OCI-M1 (cell line): ENCODE measurements at regions not wholly inside any gene's neighbourhood (a gene's known extent, or its start where the extent isn't known, plus 50 kb on each side); places are given as distances from the start of the nearest gene placed in this dataset.

Source experiments
- DNase-seq: peaks from one replicate; lab custom pipeline; 2025; lab: John Stamatoyannopoulos, UW

DNA sequence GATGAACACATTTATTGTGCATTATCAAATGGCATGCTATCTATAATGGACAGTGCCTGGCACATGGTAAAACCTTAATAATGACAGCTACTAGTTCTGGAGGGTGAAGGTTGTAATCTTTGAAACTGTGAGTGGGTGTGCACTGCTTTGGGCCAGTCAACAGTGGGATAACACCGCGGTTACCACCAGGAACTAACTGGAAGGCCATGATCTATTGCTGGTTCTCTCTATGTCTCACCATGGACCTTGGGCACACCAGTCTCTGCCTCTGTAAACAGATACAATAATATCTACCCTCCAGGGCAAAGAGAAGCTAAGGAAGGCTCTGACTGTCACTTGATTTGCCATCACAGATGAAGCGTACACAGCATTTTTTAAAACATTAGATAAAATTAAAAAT, 198.6 kb upstream of the ESRRG start:
- no peak for DNase-seq

DNA sequence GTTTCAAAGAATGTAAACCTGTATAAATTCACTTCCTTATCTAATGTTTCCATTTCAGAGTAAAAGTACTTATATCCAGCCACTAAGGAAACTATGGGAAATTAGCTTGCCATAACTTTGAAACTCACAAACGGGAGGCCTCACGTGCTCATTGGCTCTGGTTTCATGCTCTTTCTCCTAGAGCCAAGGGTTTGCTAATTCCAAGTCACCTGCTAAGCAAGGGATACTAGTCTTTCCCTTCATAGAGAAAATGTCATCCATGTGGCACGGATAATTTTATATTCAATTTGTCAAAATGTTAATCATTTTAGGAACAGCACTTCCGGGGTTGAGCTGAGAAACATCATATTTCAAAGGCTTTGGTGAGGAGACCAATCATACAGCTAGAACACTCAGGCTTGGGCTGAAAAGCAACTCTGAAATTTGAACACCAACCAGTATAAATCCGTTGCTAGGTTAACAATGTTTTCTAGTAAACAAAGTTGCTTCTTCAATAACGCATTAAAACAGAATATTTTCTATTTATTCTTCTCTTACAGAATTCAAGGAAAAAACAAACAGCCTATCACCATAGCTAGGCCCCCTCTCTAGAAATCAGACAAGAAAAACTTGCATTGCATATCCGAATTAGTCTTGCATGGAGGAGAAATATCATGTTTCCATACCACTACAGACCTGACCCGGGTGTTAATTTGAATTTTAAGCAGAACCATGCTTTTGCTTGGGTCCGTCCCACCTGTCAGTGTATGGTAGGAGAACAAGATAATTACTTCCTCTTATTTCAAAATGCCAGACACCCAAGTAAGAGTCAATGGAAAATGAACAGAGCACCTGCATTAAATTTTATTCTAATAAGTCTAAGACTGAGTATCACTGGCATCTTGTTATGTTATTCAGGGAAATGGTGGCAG, 196.1 kb upstream of the ESRRG start:
- no peak for DNase-seq

DNA sequence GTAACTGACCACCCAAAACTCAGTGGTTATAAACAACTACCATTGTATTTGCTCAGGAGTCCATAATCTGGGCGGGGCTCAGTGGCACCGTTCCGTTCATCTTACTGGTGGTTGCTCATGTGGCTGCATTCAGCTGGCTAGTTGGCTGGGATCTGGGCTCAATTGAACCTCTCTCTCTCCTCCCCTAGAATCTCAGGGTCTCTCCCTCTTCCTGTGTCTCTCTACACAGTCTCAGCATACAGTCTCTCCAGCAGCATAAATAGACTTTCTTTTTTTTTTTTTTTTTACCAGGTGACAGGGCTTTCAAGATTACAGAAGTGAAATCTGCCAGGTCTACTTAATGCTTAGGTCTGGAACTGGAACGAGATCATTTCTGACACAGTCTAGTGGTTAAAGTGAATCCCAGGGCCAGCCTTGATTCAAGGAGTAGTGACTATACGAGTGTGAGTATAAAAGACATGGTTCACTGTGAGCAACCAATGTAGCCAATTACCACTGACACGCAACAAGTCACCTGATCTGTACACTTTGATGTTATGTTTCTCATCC, 193.7 kb upstream of the ESRRG start:
- DNase-seq: no peak

DNA sequence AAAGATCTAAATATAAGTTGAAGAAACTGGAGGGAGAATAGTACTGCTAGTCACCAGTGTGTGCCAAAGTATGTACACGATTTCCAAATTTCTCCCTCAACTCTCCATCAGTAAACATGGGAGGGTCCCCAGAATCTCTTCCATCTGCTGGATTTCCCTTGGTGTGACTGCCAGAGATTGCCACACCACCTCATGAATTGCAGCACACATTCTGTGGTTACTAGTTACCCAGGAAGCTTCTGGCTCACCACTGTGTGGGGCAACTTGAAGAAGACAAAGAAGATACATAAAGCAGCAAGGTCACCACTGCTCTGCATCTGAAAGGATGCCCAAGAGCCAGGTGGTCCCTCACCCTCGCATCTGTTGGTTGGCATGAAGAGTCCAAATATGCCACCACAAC, 191.7 kb upstream of the ESRRG start:
- no peak for DNase-seq

DNA sequence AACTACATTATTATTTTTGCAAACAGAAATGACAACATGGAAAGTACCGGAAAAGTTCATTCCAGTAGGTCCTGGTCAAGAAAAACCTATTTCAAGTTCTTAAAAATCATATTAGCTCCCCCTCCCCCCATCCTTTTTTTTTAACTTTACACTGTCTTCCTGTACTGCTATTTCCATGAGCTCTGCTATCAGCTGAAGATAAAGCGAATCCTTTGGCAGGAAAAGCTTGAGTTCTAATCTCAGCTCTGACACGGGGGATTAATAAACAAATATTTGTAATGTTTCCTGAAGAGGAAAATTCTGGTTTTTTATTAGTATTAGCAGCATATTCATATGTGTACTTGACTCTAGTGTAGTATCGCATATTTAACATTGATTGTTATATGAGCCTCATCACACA, 190.7 kb upstream of the ESRRG start:
- DNase-seq: no peak

DNA sequence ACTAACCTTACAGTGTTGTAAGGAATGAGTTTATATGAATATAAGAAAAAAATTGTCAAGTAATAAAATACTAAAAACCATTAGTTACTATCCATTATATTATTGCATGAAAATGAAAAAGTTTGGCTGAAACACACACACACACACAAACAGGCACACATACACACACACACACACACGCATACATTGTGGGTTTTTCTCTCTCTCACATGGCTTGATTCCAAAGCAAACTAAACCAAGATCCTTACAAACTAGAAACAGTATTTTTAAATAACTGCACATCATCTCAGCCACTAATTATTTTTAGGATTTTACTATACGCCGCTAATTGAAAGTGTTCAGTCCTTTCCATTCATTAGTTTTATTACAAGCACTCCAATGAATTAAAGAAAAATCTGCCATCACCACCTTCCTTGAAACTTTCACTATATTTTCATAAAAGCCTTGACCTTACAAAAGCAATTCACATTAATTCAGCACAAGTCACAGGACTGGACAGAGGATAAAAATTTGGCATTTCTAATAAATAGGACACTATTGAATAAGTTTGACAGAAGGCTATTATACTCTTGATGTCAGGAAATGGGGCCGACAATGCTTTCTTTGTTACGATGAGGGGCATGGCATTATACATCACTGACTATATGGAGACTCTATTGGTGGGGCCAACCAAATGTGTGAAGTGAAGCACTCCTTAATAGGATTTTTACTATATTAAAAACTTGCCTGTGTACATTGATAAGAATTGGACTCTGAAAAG, 187.0 kb upstream of the ESRRG start:
- DNase-seq: no peak

DNA sequence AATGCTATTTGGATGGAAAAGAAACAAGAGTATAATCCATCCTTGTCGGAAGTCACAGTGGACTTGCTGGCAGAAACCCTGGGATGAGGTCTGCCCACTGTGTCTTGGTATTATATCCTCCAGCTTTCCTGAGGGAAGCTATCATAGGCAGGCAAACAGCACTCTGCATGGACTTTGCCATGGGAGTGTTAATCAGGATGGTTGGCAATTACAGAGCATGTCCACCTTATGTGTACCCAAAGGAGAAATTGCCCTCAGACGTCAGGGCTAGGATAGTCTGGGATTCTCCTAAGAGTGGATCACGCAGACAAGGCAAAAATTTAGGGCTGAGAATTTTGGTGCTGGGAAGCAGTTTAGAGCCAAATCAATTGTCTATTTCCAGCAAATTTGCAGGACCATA, 184.9 kb upstream of the ESRRG start:
- no peak for DNase-seq

DNA sequence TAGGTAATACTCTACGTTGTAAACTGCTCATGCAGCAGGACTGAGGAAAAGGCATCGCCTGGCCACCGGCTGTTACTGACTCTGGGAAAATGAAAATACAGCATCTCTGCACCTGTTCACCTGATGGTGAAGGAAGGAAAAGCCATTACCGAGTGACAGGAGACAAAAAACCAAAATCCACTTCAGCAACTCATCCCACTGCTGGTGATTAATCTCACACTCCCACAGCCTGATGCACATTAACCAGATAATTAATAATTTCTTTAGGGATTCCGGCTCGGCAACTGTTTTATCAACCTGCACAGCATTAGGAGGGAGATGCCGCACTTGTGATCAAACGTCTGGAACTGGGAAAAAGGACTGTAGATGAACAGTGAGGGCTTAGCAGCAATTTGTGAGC, 183.9 kb upstream of the ESRRG start:
- DNase-seq: no peak

DNA sequence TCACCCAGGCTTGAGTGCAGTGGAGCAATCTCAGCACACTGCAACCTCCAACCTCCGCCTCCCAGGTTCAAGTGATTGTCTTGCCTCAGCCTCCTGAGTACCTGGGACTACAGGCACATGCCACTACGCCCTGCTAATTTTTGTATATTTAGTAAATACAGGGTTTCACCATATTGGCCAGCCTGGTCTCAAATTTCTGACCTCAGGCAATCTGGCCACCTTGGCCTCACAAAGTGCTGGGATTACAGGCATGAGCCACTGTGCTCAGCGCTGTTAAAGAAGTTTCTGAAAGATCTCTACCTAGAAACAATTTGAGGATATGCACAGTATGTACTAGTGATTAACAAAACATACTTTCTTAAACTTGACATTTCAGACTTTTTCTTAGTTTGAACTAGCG, 182.6 kb upstream of the ESRRG start:
- no peak for DNase-seq

DNA sequence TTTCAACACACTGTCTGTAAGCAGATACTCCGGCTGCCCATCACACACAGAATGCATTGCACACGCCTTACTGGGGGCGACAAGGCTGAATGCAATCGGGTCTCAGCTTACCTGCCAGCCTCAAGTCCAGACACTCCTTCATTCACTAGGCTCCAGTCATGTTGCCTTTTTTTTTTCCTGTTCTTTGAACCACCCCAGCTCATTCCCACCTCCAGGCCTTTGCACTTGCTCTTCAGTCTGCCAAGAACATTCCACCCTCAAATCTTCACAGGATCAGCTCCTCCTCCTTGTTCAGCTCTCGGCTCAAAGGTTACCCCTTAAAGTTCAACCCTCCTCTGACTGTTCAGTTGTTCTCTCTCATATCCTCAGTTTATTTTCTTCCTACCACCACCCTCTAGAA, 181.9 kb upstream of the ESRRG start:
- DNase-seq: no peak

DNA sequence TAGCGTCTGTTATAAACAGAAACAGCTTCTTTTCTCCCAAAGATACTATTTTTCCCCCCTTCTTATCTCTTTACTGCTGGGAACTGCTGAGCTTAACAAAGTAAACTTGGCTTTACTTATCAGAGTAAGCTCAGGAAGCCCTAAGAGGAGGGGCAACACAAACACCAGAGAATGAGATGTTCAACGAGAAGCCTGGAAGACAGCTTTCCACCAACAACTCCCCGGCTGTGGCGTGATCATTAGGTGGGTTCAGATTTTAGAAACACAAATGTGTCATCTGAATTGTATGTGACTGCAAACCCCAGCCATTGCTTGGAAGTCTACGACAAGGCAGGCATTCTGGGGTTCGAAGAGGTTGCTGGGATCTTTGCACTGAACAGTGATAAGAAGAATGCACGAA, 181.2 kb upstream of the ESRRG start:
- peak; percentile 43 for DNase-seq

DNA sequence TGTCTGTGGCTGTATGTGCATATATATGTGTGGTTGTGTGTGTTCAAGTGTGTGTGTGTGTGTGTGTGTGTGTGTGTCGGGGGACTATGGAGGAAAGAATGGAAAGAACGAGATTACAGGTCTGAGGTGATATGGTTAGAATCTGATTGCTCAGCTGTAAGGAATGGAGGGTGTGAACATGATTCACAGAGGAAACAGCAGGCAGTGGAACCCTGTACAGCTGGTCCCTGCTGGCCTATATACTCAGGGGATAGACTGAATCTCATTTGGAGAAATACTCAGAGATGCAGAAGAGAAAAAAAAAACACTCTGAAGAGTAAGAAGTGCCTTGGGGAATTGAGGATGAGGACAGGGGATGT, 180.1 kb upstream of the ESRRG start:
- DNase-seq: no peak

DNA sequence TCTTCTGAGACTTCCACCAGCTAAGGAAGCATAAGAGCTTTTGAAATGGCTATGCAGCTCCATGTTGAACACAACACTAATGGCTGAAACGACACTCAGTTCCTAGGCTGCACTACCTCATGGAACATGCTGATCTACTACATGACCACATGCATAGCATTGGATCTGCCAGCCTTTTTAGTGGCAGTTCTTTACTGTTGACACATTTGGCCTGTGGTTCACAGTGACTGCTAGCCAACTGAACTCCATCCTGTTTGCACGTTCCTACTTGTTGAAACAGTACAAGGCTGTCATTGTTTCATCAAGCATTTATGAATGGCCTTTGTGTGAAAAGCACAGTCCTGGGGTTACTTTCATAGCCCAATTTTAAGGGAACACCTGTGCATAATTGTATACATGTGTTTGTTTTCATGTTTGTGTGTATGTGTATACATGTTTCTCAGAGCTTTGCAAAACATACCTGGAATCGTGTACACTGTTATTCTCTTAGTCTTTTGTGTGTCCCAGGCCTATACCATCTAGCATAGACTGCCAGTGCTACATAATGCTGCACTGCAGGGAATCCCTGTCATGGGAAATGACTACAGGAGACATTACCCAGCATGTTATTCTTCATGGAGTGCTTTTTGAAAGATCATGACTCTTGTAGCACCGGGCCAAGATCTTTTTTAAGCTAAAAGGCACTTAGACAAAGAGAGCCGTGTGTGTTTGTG, 179.6 kb upstream of the ESRRG start:
- no peak for DNase-seq

DNA sequence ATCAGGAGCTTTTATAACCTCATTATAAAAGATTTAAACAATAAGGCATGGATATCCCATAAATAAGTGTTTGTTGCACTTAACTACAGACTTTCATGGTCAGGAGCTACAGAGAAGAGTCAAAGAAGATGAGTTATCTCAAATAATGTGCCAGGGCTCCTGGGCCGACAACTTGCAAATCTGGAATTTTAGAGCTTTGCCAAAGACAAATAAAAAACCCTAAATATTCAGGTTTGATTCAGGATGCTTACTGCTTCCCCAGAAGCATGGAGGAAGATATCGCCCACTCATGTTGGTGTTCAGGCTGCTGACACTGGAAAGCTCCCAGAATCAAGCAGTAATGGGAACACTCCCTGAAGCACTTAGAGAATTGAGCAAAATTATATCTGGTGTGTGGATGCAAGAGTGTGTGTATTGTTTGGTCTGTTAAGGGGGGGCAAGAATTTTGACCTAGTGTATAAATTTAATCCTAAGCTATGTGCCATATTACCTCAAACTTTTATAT, 176.9 kb upstream of the ESRRG start:
- no peak for DNase-seq

DNA sequence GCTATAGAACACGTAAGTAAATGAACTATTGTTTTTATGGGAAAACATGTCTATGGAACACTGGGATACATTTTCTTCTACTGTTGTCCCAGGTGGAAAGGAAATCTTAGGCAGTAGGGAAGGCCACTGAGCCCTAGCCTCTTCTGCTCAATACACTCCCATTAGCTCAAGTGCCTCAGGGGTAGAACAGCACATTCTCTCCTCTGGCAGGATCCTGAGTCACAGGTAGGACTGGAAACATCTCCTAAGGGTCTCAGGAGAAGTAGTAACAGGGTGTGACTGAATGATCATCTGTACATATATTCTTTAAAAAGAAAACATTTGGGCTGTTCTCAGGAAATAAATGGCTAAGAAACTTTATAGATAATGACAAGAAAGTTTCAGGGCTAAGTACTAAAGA, 175.6 kb upstream of the ESRRG start:
- DNase-seq: no peak

DNA sequence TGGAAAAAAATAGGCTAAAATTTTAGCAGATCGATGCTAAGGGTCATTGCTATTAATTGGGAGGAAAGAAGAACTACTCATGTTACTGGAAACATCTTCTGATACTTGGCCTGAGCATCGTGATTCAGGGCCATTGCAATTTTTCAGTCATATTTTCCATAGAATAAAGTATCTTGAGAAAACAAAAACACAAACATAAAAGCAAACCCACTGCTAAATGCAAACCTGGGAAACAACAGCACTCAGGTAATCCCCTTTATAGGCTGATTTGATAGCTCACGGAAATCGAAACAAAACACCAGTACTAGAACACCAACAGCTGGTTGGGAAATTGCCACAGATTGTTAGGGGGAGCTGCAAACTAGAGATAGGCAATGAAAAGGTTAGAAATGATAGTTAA, 172.9 kb upstream of the ESRRG start:
- DNase-seq: no peak

DNA sequence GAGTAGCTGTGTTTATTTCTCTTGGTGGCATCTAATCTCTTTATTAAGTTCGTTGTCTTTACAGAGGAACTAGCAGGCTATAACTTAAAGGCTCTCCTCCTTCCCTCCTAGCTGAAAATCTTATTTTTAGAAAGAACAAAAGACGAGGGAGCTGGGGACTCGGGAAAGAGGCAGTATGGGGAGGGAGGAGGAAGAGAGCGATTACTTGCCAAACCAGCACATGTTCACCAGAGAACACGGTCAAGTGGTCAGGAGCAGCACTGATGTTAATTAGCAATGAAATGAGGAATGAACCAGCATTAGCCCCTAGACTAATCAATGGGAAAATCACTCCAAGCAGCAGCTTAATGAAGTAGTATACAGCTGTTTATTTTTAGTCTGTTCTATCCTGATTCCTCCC, 171.3 kb upstream of the ESRRG start:
- no peak for DNase-seq

DNA sequence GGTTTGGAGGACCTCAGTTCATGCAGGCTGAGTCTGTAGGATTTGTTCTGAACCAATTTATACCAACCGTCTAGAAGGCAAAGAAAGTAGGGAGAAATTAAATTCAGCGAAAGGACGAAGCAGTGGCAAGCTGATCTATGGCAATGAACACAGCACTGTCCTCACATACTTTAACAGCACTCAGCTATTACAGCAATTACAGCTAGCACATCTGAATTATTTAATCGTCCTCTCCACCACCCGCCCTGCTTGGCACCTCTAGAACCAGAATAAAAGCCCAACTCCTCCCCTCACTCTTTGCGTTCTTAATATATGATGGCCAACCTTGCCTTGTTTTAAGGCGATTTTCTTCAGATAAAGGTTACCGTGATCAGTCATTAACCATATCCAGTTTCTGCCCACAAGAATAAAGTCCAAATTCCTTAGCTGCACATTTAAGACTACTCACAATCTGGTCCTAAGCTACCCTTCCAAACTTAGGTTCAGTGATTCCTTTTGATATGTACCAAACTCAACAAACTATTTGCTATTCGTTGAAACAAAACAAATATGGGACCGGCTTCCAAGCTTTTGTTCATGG, 169.4 kb upstream of the ESRRG start:
- no peak for DNase-seq

DNA sequence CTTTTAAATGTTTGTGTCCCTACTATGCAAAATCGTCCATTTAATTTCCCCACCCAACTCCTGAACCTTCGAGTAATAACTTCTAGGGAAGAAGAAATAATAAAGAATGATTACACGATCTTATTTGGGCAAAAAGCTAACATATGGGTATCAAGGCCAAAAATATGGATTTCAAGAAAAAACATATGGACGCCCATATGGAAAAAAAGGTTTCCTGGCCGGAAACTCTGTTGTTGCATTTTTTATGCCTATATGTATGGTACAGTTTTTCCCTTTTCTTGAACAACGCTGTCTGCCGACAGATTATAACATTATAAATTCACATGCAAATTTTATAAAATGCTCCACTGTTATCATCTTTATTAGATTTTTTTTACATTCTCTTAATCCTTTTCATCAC, 167.6 kb upstream of the ESRRG start:
- DNase-seq: no peak

DNA sequence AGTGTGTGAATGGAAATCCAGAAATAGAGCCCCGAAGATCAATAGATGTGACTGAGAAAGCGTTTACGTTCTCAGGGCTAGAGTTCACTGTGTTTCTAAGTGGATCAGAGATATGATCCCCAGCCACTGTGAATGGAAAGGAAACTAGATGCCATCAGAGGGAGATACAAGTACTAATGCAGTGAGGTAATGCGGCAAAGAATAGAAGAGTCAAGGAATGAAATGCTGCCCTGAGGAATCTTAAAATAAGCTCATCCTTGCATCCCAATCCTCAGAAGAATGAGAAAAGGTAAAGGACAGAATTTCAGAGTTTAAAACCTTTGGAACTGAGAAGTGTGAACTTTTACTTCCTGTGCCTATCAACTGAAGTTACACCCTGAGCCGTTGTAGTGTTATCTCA, 165.5 kb upstream of the ESRRG start:
- DNase-seq: no peak

DNA sequence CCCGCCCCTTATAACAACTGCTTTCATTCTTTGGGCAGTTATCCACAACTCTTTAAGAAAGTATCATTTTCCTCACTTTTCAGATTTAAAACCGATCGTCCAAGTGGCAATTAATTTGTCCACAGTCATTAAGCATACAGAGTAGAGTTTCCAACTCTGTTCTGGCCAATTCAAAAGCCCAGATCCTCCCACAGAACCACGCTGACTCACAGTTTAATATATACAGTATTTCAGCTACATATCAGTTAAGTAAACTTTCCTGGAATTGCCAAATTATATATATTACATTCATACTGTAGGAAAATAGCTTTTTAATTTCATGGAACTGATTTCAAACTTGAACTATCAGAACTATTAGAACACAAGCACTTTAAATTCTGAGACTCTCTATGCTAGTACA, 163.8 kb upstream of the ESRRG start:
- DNase-seq: no peak

DNA sequence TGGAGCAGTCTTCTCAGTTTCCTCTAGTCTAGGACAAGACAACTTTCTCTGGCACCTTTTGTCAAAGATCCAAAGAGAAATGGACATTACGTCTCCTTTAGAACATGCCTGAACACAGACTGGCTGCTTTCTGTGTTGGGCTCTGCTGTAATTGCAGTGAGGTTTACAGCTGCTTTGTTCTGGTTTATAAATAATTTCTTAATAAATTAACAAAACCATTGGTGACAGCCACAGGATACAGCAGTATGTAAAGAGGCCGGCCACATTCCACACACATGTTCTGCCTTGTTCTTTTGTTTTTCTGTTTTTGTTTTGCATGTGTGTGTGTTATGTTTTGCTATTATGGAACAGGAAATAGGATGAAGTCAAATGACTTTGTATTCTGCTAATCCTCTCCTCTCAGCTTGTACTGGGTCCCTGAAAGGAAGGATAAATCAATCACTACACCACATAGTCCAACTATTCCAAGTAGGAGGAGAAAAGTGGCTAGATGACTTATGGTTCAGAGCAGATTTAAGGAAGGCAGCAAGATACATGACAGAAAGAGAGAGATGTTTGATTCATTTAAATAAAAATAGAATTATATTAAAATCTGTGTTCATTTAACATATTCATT, 161.5 kb upstream of the ESRRG start:
- DNase-seq: no peak
